ENCODE measurements at regions not wholly inside any gene's neighbourhood (a gene's known extent, or its start where the extent isn't known, plus 50 kb on each side); places are given as distances from the start of the nearest gene placed in this dataset.

DNA sequence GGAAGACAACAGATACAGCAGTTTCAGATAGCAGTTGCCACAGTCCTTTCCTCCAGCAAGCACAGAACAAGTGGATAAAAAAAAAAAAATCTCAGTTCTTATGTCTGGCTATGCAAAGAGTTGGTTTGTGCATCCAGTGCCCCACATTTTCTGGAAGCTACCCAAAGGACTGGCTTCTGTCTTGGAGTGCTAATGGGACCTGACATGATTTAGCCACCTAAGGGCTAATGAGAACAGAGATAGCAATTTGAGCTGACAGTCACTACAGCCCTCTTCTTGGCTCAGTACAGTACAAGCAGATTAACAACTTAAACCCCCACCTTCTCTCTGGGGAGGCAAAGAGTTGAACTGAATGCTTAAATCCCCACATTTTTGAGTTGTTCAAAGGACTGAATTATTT, 976.8 kb downstream of the TBC1D32 start:
- H3K4me3 Mint-ChIP-seq (ENCODE audit: unreplicated experiment), result no peak overlapping the region
- no peak overlapping the region for H3K27ac Mint-ChIP-seq (ENCODE audit: unreplicated experiment)
- peaks cover 32% of the 10 kb centered on the region for H3K9me3 Mint-ChIP-seq (ENCODE audit: low read depth)
- peaks cover 1% of the 10 kb centered on the region for H3K36me3 Mint-ChIP-seq (ENCODE audit: low read depth)
- H3K27me3 Mint-ChIP-seq (ENCODE audit: low read depth), result no peaks in the 10 kb centered on the region
- TF ChIP-seq, protein P1, sequence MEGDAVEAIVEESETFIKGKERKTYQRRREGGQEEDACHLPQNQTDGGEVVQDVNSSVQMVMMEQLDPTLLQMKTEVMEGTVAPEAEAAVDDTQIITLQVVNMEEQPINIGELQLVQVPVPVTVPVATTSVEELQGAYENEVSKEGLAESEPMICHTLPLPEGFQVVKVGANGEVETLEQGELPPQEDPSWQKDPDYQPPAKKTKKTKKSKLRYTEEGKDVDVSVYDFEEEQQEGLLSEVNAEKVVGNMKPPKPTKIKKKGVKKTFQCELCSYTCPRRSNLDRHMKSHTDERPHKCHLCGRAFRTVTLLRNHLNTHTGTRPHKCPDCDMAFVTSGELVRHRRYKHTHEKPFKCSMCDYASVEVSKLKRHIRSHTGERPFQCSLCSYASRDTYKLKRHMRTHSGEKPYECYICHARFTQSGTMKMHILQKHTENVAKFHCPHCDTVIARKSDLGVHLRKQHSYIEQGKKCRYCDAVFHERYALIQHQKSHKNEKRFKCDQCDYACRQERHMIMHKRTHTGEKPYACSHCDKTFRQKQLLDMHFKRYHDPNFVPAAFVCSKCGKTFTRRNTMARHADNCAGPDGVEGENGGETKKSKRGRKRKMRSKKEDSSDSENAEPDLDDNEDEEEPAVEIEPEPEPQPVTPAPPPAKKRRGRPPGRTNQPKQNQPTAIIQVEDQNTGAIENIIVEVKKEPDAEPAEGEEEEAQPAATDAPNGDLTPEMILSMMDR (IDR thresholded peaks at IDR 0.05), result no peak
- no peaks in the 10 kb centered on the region for H3K4me1 Mint-ChIP-seq (ENCODE audit: low read depth)
- DNase-seq (ENCODE audit: low spot score), result no peak

DNA sequence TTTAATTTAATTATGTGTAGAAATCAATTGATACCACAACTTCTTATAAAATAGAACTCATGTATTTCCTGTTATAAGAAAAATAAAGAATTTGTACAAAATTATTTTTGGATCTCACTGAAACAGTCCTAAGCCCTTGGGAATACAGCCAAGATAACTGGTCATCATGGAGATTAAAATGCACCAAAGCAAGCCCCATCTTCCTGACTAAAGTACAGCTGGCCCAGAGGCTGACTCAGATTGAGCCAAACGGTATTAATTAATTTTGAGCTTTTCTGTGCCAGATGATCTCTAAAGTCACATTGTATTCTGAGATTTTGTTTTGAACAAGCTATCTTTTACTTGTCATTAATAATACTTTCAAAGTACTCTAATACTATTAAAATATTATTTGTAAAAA, 978.5 kb downstream of the TBC1D32 start:
- Mint-ChIP-seq H3K27ac (ENCODE audit: unreplicated experiment) (no peak overlapping the region), H3K36me3 (ENCODE audit: low read depth) (peaks cover 1% of the 10 kb centered on the region), H3K4me3 (ENCODE audit: unreplicated experiment) (no peak overlapping the region), H3K9me3 (ENCODE audit: low read depth) (peaks cover 26% of the 10 kb centered on the region), H3K4me1 (ENCODE audit: low read depth) (no peaks in the 10 kb centered on the region), H3K27me3 (ENCODE audit: low read depth) (no peaks in the 10 kb centered on the region)
- TF ChIP-seq, protein P1 (IDR thresholded peaks at IDR 0.05), result no peak
- DNase-seq (ENCODE audit: low spot score), result no peak

DNA sequence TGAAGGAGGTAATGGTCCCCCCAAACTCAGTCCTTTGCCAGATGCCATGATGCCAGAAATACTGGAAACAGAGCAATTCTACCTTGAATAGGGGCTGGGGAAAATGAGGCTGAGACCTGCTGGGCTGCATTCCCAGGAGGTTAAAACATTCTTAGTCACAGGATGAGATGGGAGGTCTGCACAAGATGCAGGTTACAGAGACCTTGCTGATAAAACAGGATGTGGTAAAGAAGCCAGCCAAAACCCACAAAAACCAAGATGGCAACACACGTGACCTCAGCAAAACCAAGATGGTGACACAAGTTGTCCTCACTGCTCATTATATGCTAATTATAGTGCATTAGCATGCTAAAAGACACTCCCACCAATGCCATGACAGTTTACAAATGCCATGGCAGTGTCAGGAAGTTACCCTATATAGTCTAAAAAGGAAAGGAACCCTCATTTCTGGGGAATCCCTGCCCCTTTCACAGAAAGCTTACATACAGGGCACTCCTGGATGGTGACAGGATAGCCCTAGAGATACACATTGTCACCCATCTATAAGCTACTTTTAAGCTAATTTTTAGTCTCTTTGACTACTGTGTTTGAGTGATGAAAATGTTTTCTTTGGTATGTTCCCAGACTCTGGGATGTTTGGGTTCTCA, 979.7 kb downstream of the TBC1D32 start:
- Mint-ChIP-seq H3K36me3 (ENCODE audit: low read depth) (no peaks in the 10 kb centered on the region), H3K4me3 (ENCODE audit: unreplicated experiment) (no peak overlapping the region), H3K9me3 (ENCODE audit: low read depth) (peaks cover 18% of the 10 kb centered on the region), H3K27ac (ENCODE audit: unreplicated experiment) (no peak overlapping the region), H3K27me3 (ENCODE audit: low read depth) (no peaks in the 10 kb centered on the region), H3K4me1 (ENCODE audit: low read depth) (no peaks in the 10 kb centered on the region)
- TF ChIP-seq, protein P1 (IDR thresholded peaks at IDR 0.05), result no peak
- no peak for DNase-seq (ENCODE audit: low spot score)

DNA sequence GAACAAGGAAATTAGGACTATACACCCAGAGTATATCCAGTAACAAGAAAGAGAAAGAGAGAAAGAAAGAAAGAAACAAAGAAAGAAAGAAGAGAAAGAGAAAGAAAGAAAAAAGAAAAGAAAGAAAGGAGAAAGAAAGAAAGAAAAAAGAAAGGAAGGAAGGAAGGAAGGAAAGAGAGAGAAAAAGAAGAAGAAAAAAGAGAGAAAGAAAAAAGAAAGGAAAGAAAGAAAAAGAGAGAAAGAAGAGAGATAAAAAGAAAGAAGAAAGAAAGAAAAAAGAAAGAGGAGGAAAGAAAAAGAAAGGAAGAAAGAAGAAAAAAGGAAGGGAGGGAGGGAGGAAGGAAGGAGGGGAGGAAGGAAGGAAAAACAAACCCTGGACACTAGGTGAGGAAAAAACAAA, 981.8 kb downstream of the TBC1D32 start:
- H3K9me3 Mint-ChIP-seq (ENCODE audit: low read depth), result peaks cover 3% of the 10 kb centered on the region
- H3K27ac Mint-ChIP-seq (ENCODE audit: unreplicated experiment), result no peak overlapping the region
- H3K36me3 Mint-ChIP-seq (ENCODE audit: low read depth), result no peaks in the 10 kb centered on the region
- no peak overlapping the region for H3K4me3 Mint-ChIP-seq (ENCODE audit: unreplicated experiment)
- H3K4me1 Mint-ChIP-seq (ENCODE audit: low read depth), result no peaks in the 10 kb centered on the region
- TF ChIP-seq, protein P1 (IDR thresholded peaks at IDR 0.05), result no peak
- no peak for DNase-seq (ENCODE audit: low spot score)
- H3K27me3 Mint-ChIP-seq (ENCODE audit: low read depth), result no peaks in the 10 kb centered on the region

DNA sequence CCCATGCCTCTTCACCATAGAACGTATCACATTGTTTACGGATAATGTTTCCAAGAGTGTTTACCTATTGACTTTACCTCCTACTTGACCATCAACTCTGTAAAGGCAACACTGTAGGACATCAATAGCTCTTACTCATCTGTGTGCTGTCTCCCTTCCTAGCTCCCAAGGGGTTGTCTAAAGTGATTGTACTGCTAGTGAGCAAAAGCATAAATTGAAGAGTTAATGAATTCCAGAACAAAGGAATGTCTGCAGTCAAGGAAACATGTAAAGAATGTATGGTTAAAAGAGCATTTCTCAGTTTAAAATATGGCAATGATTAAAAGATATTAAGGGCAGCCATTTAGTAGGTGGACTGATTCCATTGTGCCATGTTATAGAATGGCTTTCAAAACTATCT, 985.4 kb downstream of the TBC1D32 start:
- H3K36me3 Mint-ChIP-seq (ENCODE audit: low read depth), result no peaks in the 10 kb centered on the region
- H3K4me1 Mint-ChIP-seq (ENCODE audit: low read depth), result no peaks in the 10 kb centered on the region
- H3K27me3 Mint-ChIP-seq (ENCODE audit: low read depth), result no peaks in the 10 kb centered on the region
- DNase-seq (ENCODE audit: low spot score), result no peak
- peaks cover 3% of the 10 kb centered on the region for H3K9me3 Mint-ChIP-seq (ENCODE audit: low read depth)
- TF ChIP-seq, protein P1 (IDR thresholded peaks at IDR 0.05), result no peak
- H3K4me3 Mint-ChIP-seq (ENCODE audit: unreplicated experiment), result no peak overlapping the region
- no peak overlapping the region for H3K27ac Mint-ChIP-seq (ENCODE audit: unreplicated experiment)

Measured in chondrocyte (in vitro differentiated cells).